GM19452 (cell line): ENCODE measurements at regions not wholly inside any gene's neighbourhood (a gene's known extent, or its start where the extent isn't known, plus 50 kb on each side); places are given as distances from the start of the nearest gene placed in this dataset.

Source experiments
- ATAC-seq: cut with Tn5 transposase; IDR thresholded peaks from one replicate; pipeline ENCODE4 v1.9.1; 2021; ENCODE audit not compliant: unreplicated experiment

DNA sequence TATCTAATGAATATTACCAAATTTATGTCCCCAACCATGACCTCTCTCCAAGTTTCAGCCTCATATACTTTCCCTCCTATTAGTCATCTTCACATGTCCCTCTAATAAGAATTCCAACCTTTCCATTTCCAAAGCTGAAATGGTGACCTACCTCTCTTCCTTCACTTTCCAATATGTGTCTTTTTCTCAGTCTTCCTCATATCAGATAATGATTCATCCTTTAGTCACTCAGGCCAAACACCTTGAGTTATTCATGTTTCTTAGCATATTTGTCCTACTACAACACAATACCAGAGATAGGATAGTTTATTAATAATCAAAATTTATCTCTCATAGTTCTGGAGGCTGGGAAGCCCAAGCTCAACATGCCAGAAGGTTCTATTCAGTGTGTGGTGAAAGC, 318.5 kb upstream of the ZWINT start:
- ATAC-seq: no peak

DNA sequence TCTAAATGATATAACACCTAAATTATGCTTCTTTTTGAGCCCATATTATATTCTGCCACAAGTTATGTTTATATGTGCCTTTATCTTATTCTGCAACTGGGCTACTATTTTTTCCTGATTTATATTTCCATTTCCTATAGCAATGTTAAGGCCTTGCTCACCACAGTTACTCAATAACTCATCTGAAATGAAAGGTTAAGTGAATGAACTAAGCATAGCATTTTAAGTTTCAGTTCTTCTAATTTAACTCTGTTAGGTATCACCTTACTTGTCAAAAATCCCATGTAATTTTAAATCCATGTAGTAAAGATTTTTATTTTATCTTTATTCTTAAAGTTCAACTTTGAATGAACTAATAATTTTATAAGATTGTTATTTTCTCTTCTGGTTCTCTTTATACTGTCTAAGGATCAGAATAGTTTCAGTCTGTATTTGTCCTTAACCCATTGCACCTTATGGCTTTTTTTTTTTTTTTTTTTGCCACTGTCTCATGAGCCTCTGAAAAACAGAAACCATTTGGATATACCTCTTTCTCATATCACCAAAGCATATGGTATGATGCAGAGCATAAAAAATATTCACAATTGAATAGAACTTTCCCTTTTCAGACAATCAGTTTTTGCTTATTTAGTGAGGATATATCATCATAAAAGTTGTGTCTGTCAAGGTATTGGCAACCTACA, 301.8 kb upstream of the ZWINT start:
- peak; percentile 96 for ATAC-seq

DNA sequence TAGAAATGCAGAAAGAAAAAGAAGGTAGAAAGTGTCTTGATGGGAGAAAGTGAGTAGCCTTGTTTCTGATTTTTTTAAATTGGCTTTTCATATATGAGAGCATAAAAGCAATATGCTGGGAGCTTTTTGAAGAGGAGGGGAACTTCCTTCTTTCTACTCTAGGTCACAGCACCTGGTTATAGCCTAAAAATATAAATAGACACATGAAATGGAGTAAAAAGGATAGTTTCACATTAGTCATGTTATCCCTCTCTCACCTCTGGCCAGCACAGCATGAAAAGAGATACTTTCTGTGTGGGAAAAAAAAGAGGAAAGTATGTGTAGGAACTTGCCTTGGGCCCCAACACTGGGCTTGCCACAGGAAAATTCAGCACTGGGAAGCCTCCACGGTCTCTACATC, 292.2 kb upstream of the ZWINT start:
- no peak for ATAC-seq

DNA sequence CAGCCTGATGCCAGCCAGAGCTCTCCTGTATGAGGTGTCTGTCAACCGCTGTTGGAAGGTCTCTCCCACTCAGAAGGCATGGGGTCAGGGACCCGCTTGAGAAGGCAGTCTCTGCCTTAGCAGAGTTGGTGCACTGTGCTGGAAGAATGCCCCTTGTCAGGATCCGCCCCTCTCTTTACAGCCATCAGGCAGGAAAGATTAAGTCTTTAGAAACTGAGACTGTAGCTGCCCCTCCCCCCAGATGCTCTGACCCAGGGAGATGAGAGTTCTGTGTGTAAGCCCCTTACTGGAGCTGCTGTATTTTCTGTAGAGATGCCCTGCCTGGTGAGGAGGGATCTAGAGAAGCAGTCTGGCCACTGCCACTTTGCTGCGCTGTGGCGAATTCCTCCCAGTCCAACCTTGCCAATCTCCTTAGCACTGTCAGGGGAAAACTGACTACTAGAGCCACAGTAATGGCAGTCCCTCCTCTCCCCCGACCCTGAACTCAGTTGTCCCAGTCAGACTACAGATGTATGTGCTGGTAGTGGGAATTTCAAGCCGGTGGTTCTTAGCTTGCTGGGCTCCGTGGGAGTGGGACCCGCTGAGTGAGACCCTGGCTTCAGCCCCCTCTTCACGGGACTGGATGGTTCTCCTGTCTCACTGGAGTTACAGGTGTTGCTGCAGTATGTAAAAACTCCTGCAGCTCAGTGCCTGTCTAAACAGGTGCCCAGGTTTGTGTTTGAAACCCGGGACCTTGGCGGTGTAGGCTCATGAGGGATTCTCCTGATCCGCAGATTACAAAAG, 285.5 kb upstream of the ZWINT start:
- ATAC-seq: no peak

DNA sequence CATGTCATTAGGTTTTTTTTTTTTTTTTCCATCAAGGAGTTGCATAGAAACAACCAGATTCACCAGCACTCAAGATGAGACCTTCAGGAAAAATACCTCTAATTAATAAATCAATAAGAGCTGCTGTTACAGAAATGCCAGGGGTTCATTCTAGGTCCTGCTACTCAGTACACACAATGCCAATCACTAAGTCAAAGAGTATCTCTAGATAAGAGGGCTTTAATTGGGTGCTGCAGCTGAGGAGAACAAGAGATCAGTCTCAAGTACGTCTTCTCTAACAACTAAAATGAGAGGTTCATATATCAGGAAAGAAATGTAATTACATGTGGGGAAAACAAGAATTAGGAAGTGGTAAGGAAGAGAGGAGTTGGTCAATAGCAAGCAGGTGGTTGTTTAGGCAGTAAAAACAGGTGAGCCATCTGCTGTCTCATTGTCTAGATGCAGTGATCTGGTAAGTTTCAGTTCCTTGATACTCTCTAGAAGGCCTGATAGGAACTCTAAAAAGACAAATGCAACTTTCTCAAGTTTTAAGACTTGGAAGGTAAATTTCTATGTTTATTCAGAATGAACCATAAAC, 272.9 kb upstream of the ZWINT start:
- ATAC-seq: peak; percentile 98

DNA sequence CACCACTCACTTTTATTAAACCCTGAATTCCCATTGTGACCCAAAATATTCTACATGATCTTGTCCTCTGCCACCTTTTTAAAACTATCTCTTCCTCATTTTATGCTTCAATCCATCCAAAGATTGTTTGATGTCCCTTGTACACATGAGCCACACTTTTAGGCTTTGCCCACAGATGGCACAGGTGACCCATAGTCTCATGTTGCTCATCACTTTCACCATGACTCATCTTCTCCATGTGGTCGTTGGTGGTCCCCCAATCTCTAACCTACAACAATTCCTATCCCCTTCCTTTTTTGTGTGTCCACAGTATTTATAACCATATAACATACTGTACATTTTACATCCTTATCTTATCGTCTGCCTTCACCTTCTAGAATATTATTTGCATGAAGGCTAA, 271.5 kb upstream of the ZWINT start:
- peak; percentile 31 for ATAC-seq

DNA sequence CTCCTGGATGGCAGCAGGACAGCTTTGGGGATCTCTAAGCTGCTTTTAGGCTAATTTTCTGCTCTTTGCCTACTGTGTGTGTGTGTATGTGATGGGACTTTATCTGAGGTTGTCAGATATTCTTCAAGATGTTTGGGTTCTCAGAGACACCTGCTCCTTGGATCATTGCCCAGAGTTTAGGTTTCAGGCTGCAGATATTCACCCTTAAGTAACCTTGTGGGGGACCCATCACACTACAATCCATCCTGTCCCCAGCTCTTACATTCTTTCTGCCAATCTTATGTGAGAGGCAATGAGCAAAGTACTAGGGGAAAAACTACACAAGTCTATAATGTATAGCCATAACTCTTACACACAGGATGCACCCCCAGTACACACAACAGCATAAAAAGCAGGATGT, 263.0 kb upstream of the ZWINT start:
- ATAC-seq: peak; percentile 52

DNA sequence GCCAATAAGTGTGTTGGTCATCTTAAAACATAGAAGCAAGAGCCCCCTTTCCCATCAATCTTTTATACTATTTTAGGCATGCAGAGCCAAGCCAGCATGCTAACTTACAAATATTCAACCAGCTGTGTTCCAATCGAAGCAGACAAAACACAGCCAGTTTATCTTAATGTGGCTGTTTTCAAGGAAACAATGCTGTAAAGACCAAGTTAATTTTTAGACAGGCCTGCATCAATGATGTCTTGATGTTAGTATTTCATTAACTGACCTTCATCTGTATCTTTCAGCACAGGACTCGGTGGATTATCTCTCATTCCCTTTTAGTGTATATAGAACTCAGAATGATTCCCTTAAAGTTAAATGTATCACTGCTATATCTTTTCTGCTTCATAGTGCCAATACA, 262.0 kb upstream of the ZWINT start:
- peak; percentile 42 for ATAC-seq

DNA sequence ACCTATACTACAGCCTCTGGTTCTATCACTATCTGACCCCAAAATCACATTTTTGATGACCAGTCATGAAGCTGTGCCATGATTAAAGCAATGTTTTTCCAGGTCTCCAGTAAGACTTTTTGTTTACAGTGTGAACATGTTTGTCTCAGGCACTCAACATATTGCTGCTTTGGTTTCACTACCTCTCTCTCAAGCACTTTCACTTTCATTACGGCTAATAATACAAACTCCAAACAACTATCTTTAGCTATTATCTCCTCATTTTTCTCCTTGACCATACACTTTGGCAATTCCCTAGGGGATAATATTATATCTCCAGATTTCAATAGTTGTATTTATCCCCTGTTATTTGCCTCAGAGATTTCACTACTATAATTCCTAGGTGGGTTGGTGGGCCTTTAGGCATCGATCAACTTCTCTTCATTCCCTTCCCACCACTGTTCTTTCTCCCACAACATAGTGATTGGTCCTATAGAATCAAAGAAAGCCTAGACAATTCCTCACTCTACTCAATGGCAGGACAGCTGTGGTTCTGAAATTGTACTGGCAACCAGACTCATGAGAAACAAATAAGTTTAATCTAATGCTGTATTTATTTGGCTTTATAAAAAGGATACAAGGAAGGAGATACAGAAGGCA, 261.4 kb upstream of the ZWINT start:
- peak; percentile 66 for ATAC-seq

DNA sequence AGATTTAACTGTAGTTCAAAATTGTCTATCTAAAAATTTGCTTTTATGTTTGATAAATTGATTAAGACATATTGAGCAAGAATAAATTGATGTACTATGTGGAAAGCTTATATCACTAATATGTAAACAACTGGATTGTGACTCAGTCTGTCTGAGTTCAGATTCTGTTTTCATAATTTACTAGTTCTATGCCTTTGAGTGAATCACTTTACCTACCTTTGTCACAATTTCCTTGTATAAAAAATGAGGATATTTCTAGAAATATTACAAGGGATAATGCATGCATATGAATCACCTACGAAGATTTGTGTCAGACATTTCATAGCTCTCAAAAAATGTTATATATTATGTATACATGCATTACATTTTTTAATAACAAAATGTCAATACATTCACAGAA, 245.1 kb upstream of the ZWINT start:
- no peak for ATAC-seq

DNA sequence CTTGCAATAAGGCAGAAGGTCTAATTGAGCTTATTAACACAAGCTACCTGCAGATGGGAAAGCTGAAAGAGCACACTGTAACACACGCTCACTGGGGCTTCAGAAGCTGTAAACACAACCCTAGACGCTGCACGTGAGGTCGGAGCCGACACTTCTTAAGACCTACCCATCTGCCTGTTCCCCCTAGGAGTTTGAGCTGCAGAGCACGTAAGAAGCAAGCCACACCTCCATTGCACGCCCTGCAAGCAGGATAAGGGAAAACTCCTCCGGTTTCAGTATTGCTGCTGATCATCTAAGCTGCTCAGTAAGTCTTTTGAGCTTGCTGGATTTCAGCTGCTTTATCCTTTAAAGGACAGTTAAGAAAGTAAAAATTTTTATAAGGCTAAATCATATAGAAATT, 244.0 kb upstream of the ZWINT start:
- no peak for ATAC-seq

DNA sequence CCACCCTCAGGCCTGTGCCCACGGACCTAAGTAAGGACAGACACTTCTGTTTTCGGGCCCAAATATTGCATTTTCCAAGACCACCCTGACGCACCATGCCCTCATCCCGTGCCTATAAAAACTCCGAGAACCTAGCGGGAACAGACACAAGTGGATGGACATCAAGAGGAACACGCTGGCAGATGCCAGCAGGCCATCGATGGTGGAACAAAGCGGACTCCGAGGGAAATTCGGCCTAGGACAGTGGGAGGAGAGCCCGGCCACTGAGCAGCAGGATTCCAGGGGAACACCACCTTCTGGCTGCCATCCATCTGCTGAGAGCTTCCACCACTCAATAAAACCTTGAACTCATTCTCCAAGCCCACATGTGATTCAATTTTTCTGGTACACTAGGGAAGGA, 243.6 kb upstream of the ZWINT start:
- ATAC-seq: no peak

DNA sequence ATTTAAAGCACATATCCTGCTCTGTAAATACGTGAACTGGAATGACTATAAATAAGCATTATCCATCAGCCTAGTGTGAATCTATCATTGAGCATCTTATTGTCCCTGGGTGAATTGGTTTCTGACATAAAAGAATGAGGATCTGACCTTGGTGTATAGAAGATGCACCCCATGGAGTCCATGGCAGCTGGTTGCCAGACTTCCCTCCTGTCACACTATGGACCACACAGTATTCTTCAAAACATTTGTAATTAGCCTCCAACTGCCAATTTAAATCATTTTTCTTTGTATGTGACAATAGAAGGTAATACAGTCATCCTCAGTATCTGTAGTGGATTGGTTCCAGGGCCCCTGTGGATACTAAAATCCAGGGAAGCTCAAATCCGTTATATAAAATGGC, 238.1 kb upstream of the ZWINT start:
- ATAC-seq: no peak

DNA sequence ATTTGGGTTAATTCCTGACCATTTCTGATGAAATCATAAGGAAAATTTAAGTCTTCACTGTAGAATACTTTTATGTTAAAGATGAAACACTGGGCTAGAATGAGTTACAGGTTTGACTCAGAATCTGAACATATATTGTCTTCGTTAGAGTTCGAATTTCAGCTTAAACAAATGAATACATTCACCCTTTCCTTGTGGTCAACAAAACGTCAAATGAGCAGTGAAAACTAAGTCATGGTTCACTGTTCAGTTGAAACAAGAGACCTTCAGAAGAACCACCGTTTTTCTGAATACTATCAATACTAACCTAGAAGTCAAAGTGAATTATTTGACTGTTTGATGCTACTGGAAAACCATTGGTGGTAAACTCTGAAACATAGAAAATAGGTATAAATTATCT, 235.2 kb upstream of the ZWINT start:
- ATAC-seq: no peak

DNA sequence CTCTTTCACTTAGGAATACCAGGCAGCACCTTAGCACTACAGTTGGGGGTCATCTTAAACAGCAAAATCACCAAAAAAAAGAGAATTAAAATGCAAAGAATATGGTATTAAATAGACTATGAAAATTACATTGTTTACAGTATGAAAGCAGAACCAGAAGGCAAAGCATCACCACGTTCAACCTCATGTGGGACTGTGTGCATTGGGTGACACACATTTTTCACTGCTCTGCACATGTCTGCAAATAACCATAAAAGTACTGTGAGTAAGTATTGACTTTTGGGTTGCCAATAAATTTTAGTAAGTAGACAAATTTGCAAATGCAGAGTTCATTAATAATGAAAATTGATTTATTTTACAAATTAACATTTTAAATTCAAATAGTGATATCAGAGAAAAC, 232.1 kb upstream of the ZWINT start:
- no peak for ATAC-seq

DNA sequence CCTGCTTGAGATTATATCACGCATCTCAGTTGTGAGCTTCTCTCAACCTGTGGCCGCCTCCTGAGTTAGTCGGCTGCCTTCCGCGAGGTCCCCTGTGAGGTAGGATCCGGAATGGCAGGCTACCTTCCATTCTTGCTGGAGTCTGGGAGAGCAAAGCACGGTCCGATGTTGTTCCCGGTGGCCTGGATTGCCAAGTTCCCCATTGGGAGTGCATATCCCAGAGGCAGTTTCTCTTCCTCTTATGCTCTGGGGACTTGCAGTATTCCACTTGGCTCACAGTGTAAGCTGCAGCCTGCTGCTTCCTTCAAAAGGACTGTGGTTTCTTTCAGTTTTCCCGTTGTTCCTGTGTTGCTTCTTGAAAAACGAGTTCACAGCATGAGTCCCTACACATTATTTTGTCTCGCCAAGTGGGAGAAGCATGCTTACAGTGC, 225.4 kb upstream of the ZWINT start:
- ATAC-seq: no peak

DNA sequence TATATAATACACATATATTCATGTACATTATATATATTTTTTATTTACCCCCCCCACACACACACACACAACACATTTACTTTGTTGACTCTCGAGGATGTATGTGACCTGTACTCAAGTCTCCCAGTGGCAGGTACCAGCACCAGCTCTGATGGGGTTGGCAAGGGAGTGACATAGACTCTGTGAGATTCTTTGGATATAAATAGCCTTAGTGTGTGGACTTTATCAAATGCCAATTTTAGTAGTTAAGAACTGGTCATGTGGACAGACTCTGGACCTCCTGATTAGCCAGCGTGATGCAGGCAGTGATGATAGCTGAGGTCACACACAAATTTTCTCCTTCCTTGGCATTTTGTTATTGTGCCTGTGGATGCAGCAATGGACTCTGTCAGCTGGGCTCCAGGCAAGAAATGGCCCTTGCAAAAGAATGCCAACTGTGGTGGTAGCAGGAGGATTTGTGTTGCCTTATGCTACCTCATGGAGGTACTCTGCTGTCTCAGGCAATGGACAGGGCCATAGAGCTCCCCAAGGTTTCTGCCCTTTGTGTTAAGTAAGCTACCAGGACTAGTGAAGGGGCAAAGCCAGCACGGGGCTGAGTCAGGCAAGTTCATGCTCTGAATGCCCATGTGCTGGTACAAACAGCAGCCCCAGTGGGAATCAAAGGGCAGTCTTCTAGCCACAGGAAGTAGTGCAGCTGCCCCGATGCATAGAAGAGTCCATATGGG, 224.6 kb upstream of the ZWINT start:
- ATAC-seq: no peak

DNA sequence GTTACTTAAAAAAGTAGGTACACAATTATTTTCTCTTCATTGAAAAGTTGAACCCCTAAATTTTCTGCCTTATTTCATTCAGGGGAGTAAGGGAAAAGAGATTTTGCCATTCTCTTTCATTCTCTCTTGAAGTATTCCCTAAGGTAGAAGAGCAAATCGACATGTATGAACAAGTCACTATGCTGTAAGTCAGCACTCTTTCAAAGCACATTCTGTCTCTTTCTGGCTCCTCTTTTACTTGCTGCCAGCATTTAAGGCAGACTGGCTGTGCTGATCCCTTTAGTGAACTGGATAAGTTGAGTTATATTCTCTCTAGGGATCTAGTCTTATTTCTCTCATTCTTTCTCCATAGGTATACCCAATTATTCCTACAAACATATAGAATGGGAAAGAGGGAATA, 222.3 kb upstream of the ZWINT start:
- no peak for ATAC-seq

DNA sequence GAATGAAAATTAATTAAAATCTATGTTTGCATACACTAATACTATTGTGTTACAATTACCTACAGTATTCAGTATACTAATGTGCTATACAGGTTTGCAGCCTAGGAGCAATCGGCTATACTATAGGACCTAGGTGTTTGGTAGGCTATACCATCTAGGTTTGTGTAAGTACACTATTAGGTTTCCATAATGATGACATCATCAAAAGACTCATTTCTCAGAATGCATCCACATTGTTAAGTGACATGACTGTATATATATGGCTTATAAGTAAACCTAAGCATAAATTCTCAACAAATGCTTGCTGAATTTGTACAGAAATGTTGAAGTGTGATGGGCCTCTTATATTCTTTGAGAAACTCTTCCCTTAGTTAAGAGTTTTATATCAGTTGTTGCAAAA, 206.5 kb upstream of the ZWINT start:
- no peak for ATAC-seq

DNA sequence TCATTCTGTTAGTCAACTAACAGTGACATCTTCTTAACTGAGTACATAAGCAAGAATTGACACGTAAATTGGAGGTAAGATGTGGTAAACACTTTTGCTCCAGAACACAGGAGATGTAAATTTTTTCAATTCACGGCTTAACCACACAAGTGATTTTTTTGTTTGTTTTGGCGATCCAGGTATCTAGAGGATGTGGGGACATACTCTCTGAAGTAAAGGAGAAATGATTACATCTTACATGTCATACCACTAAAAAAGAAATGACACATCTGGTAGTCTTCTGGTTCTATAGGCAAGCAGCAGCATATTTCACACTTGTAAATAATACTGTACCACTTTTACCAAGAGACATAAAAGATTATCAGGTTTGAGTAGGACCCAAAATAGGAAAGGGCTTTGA, 200.3 kb upstream of the ZWINT start:
- ATAC-seq: no peak

DNA sequence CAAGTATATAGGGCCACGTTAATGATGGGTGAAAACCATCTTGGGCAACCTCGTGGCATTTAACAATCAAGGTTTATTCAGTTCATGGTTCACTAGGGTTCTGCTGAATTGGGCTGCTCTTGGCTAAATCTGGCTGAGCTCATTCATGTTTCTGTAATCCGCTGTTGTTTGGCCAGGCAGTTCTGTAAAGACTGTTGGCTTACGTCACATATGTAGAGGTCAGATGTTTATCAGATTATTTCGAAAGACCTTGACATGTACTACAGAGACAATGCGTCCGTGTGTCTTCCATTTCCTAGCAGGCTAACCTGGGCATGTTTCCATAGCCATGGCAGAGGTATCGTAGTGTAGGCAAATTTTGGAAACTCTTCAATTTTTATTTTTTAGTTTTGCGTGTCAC, 190.0 kb upstream of the ZWINT start:
- ATAC-seq: no peak
